Activated CD4-positive, alpha-beta T cell treated with anti-CD3 and anti-CD28 coated beads, Interleukin-2, amount 50 U/mL, for 4 hours (primary cell): ENCODE measurements at regions not wholly inside any gene's neighbourhood (a gene's known extent, or its start where the extent isn't known, plus 50 kb on each side); places are given as distances from the start of the nearest gene placed in this dataset.
"Not testable (repeated sequence)": the region's sequence is repeated elsewhere in the genome, so short reads cannot be mapped to it uniquely, and the experiment has no call there.

Experiments
- DNase-seq, 2 experiments: peaks; one replicate each; pipeline ENCODE4 v3.0.0-alpha.2; 2020

DNA sequence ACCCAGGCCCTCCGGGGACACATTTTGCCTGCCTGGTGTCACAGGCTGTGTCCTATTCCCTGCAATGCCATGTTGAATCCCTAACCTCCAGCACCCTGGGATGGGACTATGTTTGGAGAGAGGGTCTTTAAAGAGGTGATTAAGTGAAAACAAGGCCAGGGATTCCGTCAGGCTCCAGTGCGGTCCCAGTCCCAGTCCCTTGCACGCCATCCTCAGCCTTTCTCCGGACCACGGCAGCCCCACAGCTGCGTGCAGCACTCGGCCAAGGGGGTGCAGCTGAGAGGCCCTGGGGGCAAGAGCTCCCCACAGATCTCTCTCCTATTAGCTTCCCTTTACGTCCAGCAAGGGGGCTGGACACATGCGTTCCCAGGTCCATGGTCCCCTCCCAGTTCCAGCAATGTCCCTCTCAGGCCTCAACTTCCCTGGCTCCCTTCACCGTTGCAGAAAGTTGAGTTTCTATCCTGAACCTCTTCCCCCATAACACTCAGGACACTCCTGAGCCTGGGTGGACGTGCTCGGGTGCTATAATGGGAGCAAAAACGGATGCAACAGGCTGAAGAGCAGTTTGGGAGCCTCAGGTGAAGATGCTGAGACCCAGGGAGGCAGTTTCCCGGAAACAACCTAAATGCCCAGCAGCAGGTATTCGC is 1422.7 kb downstream of the BRD1 start:
- no peak for DNase-seq

DNA sequence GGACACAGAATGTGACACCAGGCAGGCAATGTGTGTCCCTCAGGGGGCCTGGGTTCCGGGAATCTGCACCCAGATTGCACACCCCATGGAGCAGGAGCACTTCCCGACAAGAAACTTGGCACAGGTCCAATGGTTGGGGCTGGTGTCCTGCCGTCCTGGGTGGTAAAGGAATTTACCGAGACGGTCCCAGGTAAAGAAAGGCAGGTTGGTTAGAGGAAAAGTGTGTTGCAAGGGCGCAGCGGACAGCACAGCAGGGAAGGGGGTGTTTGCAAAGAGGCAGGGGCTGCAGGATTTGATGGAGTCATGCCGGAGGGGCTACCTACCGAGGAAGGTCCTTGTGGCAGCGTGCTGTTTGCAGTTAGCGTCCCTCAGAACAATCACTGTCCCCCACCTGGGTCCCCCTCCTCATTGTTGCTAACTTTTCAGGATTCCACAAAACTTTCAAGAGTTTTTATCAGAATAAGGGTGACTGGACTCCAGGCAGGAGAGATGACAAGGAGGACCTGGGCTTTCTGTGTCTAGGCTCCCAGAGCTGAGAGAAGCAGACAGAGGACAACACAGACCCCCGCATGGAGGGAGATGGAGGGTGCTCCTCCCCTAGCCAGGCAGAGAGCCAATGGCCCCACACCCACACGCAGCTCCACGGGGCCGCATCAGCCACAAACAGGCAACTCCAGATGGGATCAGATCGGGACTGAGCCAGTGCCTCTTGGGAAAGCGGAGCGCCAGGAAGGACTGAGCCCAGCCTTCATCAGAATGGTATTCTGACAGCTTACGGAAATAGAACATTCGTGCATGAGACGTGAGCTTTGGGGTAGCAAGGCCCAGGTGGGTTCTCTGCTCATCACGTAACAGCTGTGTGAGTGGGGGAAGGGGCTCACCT is 1423.9 kb downstream of the BRD1 start:
- DNase-seq = no peak

DNA sequence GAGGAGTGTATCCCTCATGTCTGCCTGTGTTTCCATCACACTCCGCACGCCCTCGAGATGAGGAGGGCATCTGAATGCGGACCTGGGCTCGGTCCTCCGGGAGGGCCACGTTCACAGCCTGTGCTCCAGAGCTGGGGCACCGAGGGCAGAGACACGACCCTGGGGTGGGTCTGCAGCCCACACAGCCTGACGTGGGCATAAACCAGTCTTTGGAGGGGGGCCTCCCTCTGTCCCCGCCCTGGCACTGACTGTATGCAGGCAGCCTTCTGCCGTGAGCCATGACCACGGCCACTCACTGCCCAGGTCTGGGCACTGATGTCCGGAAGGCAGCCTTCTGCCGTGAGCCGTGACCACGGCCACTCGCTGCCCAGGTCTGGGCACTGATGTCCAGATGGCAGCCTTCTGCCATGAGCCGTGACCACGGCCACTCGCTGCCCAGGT is 1425.1 kb downstream of the BRD1 start:
- no peak for DNase-seq

- not testable (repeated sequence) for DNase-seq
Measured at GRCh38 chr22:48401523-48401922, 1426.2 kb downstream of the BRD1 start.

DNA sequence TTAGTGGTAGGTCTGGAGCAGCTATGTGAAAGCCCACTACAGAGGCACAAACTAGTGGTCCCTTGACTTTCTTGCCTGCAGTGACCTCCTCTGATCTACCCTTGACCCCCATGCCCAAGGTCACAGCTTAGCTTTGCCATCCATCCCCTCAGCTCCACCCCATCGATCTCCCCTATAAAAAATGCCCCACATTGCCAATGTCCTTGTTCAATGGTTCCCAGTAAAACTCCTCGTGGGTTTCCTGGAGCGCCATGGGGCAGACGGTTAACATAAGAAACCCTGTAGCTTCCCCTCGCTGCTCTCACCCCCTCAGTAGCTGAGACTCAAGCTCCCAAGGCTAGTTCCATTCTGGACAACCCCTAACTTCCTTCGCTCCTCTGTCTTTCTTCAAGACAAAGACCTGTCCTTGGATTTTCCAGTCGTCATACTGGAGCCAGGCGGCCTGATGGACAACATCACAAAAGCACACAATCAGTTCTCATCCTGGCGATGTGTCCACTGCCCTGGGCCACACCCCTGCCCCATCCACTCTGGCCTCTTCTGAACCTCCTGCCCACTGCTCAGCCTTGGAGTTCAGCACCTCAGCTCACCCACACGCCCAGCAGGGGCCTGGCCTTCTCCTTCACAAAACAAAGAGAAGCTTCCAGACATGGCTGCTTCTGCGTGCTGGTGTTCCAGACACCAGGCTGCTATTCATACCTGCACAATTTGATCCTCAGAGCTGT is 1429.3 kb downstream of the BRD1 start:
- DNase-seq = no peak

DNA sequence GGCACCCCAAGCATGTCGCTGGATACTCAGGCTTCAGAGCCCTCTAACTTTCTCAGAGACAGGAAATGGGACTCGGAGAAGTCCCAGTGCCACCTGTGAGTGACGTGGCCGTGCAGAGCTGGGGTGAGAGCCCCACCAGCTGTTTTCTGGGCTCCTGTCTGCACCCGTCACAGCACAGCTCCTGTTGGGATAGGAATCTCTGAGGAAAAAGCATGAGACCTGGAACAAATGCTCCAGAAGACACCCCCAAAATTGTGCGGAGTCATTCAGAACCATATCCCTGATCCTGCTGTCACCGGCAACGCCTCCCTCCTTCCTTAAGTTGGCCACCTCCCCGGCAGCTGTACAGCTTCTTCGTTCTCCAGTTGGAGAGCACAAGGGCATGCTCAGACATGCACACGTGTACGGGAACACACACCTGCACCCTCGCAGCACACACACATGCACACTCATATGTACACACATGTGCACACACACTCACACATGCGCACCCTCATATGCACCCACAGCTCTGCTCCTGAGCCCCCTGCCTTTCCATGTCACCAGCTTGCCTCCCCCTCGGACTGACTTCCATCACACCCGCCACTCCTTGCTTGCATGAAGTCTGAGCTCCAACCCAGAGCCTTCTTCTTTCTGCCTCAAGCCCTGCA is 1430.0 kb downstream of the BRD1 start:
- DNase-seq = no peak

DNA sequence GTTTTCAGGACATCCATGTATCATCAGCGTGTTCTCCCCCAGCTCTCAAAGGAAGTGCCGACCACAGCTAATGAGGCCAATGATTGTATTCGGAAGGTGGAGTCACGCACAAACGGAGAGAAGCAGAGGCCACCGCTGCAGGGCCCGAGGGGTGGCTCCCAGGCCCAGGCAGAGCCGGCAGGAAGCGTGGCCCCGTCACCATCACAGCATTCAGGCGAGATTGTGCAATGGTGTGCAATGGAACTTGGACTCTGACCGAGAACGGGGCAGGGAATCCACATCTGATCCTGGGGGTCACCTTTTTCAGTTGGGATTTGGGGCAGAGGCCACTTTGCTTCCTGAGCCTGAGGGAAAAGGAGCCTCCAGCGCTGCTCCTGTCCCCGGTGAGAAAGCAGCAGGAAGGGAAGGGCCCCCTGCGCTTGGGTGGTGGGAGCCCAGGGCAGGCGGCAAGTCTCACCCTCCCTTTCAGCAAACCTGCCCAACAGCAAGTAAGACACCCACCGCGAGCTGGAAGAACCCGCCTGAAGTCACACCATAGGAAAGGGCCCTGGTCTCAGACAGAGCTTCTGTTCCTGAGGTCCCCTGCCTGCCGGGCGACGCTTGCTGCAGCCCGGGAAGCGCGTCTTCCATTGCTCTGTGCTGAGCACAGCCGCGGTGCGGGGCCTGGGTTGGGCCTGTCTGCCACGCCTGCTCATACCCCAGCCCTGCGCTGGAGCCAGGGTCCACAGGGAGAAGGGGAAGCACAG is 1430.7 kb downstream of the BRD1 start:
- DNase-seq = no peak

DNA sequence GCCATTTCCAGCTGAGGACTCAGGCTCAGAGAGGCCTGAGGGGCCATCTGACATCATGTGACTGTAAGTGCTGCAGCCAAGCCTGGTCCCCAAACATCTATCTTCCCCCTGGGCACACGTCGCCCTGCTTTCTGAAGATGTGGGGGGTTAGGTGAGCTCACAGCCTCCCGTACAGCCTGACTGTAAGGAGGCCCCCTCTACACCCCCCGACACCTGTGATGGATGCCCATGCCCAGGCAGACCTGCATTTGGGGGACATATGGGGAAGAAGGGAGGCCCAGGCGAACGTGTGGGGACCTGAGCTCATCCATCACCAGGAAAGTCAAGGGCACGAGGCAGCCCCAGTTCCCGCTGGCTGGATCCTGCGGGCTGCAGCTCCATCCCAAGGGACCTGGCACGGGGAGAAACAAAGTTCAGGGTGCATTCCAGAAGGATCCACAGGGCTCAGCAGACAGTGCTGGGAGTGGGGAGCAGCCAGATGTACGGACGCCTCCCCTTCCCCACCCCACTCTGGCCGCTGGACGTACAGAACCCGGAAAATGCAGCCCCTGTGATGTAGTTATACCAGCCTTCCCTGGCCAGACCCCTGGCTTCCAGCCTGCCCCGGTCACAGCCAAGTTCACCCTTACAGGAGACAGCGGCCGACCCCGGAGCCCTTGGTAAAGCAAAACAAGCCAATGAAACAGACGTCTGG is 1431.4 kb downstream of the BRD1 start:
- DNase-seq = no peak

DNA sequence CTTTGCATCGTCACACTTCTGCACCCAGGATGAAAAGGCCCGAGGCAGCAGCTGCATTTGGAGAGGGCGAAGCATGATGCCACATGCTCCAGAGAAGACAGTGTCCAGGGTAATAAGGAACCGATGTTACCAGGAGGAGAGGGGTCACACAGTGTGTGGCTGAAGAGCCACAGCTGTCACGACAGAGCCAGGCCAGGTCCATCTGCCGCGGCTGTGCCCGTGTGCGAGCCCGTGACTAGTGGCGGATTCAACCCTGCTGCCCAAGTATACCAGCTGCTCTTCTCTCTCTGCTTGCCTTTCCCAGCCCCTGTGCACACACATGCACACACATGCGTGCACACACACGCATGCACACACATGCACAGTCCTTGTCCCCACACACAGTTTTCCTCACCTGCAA is 1432.5 kb downstream of the BRD1 start:
- DNase-seq = no peak

- DNase-seq = no peak
Measured at GRCh38 chr22:48394787-48395186, 1432.9 kb downstream of the BRD1 start.

GRCh38 chr22:48393885-48394284 is 1433.8 kb downstream of the BRD1 start:
- DNase-seq = no peak

- DNase-seq = no peak
Measured at GRCh38 chr22:48393041-48393370, 1434.7 kb downstream of the BRD1 start.

GRCh38 chr22:48391820-48392219 is 1435.9 kb downstream of the BRD1 start:
- no peak for DNase-seq

- no peak for DNase-seq
Measured at GRCh38 chr22:48391171-48391711, 1436.4 kb downstream of the BRD1 start.

DNA sequence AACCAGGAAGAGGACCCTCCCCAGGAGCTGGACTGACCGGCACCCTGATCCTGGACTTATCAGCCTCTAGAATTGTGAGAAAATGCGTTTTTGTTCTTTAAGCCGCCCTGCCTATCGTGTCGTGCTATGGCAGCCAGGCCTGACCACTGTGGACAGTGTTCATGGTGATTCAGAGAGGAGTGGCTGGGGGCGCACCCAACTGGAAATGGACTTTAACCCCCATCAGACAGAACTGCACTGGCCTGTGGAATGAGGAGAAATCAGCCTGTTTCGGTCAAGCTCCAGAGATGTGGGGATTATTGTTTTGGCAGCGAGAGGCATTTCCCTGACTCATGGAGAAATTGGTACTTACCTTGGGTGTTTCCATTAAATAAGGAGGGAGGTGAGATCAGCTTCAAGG is 1437.8 kb downstream of the BRD1 start:
- no peak for DNase-seq

DNA sequence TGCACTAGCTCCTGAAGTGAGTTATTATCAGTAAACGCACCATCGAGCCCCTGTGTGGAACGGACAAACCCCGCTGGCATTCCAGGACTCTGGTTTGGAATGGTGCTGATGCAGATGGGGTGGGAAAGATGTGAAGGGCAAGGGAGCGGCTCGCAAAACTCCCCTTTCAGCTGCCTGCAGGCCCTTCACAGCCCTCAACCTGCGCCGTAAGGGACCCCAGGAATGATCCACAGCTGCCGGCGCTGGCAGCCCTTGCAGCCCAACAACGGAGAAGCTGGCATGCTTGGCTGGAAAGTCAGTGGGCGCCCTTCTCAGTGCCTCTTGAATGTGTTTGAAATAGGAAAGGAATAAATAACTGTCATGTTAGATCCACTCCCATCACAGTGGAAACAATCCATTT is 1445.5 kb downstream of the BRD1 start:
- DNase-seq = no peak

DNA sequence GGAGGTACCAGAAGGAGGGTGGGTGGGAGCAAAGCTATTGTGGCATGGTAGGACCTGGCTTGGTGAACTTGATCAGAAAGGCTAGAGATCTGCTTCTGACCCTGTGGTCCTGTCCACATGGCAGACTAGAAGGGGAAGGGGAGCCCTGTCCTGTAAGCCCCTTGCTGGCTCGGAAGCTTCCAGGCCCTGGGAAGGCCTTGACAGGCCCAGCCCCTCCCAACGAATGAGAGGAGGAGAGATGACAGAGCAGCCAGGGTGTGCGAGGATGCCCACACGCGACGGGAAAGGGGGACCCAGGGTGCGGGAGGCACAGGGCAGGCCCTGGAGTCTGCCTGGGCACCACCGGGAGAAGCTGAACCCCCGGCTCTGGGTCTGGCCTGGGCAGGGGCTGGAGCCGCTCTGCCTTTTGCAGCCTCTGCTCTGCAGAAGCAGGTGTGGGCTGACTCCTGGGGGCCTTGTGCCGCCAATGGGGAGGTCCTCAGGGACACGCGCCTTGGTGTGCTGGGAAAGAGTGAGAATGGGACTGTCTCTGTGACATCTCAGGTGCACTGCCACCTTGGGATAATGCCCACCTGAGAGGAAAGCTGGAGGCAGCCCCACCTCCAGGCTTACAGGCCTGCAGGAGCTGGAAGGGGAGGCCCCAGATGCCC is 1447.5 kb downstream of the BRD1 start:
- no peak for DNase-seq

DNA sequence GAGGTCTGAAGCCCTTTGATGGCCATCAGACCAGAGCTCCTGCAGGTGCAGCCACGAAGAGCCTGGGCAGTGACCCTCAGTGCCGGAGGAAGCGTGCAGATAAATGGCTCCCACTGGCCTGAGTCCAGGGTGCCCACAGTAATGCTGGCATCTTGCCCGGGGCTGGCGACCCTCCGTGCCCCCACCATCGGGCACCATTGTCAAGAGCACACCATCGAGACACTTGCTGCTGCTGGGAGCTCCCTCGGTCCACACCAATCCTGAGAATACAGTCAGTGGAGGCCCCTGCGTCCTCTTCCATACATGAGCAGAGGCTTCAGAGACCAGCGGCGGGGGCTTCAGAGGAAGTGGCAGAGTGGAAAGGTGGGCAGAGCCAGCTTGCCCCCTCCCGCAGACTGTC is 1448.3 kb downstream of the BRD1 start:
- DNase-seq = no peak

GRCh38 chr22:48378673-48379072 is 1449.0 kb downstream of the BRD1 start:
- DNase-seq = no peak

GRCh38 chr22:48376936-48377712 is 1450.5 kb downstream of the BRD1 start:
- DNase-seq = no peak
